Smooth muscle cell (in vitro differentiated cells): ENCODE measurements at regions not wholly inside any gene's neighbourhood (a gene's known extent, or its start where the extent isn't known, plus 50 kb on each side); places are given as distances from the start of the nearest gene placed in this dataset.

Experiments used
- DNase-seq: peaks from one replicate; lab custom pipeline; 2025; ENCODE audit not compliant: unreplicated experiment; lab: John Stamatoyannopoulos, UW
- H2AFZ ChIP-seq: fragments of 200-600 bp; sonication (generic); 2 replicates; pipeline ENCODE4 v1.6.0; 2016; ENCODE audit warnings: antibody characterized with exemption, low read depth, mild to moderate bottlenecking
- H3F3A ChIP-seq: fragments of 200-600 bp; sonication (generic); 2 replicates; pipeline ENCODE4 v1.6.0; 2017; ENCODE audit warnings: antibody characterized with exemption, low read depth
- H3K27ac ChIP-seq: fragments of 200-600 bp; sonication (generic); 2 replicates; pipeline ENCODE4 v1.5.1; 2016; ENCODE audit warnings: low read depth, mild to moderate bottlenecking
- H3K27me3 ChIP-seq: fragments of 200-600 bp; sonication (generic); 2 replicates; pipeline ENCODE4 v1.6.1; 2016; ENCODE audit warnings: low read depth, mild to moderate bottlenecking
- H3K36me3 ChIP-seq: fragments of 200-600 bp; sonication (generic); 2 replicates; pipeline ENCODE4 v1.5.1; 2016; ENCODE audit warnings: low read depth
- H3K4me1 ChIP-seq: fragments of 200-600 bp; sonication (generic); 2 replicates; pipeline ENCODE4 v1.5.1; 2016; ENCODE audit warnings: low read depth
- H3K4me2 ChIP-seq: fragments of 200-600 bp; sonication (generic); 2 replicates; pipeline ENCODE4 v1.6.0; 2016; ENCODE audit warnings: mild to moderate bottlenecking
- H3K4me3 ChIP-seq: fragments of 200-600 bp; sonication (generic); 2 replicates; pipeline ENCODE4 v1.5.1; 2016; ENCODE audit warnings: mild to moderate bottlenecking
- H3K79me2 ChIP-seq: fragments of 200-600 bp; sonication (generic); 2 replicates; pipeline ENCODE4 v1.6.0; 2016; ENCODE audit warnings: low read depth, mild to moderate bottlenecking
- H3K9ac ChIP-seq: fragments of 200-600 bp; sonication (generic); 2 replicates; pipeline ENCODE4 v1.6.0; 2016; ENCODE audit warnings: low read depth
- H3K9me3 ChIP-seq: fragments of 200-600 bp; sonication (generic); replicated peaks from 2 replicates; pipeline ENCODE4 v1.5.1; 2016; ENCODE audit warnings: low read depth
- H4K20me1 ChIP-seq: fragments of 200-600 bp; sonication (generic); 2 replicates; pipeline ENCODE4 v1.6.0; 2016; ENCODE audit warnings: low read depth
- WGBS: methylation state at CpG from one replicate; pipeline ENCODE4 v1.1.7; 2016; ENCODE audit warnings: low lambda C conversion rate; 5-methylcytosine and 5-hydroxymethylcytosine counted together
- TF ChIP-seq, protein P1 (sequence below): fragments of 200-600 bp; sonication (generic); IDR thresholded peaks from 2 replicates; pipeline ENCODE4 v1.5.1; 2017; ENCODE audit warnings: borderline replicate concordance, mild to moderate bottlenecking, antibody characterized with exemption; ENCODE audit not compliant: insufficient read depth, poor library complexity, severe bottlenecking

DNA sequence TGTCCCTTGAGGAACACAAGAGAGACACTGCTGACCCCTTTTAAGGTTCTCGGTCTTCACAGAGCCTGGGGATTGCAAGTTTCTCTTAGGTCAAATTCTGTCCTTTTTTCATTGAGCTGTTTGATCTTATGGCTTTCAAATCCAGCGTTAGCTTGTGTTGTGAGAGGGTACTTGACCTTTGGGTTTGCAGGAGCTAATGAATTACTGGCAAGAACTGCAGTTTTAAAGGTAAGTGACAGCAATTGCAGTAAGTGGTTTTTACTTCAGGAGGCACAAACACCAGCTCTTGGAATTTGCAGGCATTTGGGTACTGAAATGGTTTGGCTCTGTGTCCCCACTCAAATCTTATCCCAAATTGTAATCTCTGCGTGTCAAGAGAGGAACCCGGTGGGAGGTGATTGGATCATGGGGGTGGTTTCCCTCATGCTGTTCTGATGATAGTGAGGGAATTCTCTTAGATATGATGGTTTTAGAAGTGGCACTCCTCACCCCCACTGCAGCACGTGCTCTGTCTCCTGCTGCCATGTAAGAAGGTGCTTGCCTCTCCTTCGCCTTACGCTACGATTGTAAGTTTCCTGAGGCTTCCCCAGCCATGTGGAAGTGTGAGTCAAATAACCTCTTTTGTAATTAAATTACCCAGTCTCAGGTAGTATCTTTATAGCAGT lies 134.5 kb upstream of the LYPLAL1 start:
- Histone ChIP-seq H3K36me3 (no peaks in the 10 kb centered on the region), H3K9me3 (no peaks in the 10 kb centered on the region), H3K27ac (no peak overlapping the region), H3K4me1 (no peaks in the 10 kb centered on the region), H4K20me1 (no peaks in the 10 kb centered on the region), H3K79me2 (no peaks in the 10 kb centered on the region), H3K27me3 (no peaks in the 10 kb centered on the region), H3K9ac (no peak overlapping the region), H3K4me2 (no peak overlapping the region), H2AFZ (no peak overlapping the region), H3K4me3 (no peak overlapping the region), H3F3A (no peaks in the 10 kb centered on the region)
- WGBS = 93% methylated on average over 8 of the region's 8 CpGs
- DNase-seq = no peak
- TF ChIP-seq, protein P1, sequence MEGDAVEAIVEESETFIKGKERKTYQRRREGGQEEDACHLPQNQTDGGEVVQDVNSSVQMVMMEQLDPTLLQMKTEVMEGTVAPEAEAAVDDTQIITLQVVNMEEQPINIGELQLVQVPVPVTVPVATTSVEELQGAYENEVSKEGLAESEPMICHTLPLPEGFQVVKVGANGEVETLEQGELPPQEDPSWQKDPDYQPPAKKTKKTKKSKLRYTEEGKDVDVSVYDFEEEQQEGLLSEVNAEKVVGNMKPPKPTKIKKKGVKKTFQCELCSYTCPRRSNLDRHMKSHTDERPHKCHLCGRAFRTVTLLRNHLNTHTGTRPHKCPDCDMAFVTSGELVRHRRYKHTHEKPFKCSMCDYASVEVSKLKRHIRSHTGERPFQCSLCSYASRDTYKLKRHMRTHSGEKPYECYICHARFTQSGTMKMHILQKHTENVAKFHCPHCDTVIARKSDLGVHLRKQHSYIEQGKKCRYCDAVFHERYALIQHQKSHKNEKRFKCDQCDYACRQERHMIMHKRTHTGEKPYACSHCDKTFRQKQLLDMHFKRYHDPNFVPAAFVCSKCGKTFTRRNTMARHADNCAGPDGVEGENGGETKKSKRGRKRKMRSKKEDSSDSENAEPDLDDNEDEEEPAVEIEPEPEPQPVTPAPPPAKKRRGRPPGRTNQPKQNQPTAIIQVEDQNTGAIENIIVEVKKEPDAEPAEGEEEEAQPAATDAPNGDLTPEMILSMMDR = no peak

DNA sequence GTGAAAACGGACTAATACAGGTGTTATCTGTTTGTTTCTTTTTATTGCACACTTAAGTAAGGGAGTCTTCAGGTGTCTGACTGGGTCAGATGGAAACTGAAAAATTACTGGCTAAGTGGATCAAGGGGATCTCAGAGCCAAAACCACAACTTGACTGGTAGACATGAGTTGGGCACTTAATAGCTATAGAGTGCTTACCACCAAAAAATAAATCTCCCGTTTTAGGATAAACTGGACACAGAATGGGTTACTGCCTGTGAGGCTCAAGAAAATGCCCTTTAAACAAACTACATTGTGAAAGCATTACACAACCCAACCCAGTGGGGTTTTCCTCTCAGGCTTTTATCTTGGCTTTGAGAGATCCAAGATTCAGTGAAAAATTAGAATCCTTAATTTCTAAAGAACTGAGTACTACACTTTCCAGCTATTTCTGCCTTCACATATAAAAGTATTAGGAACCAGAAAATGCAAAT lies 134.0 kb upstream of the LYPLAL1 start:
- Histone ChIP-seq H3K36me3 (no peaks in the 10 kb centered on the region), H3K79me2 (no peaks in the 10 kb centered on the region), H3K4me3 (no peak overlapping the region), H3K27ac (no peak overlapping the region), H4K20me1 (no peaks in the 10 kb centered on the region), H3K9me3 (no peaks in the 10 kb centered on the region), H3F3A (no peaks in the 10 kb centered on the region), H2AFZ (no peak overlapping the region), H3K4me2 (no peak overlapping the region), H3K9ac (no peak overlapping the region), H3K27me3 (no peaks in the 10 kb centered on the region), H3K4me1 (no peaks in the 10 kb centered on the region)
- DNase-seq = no peak
- TF ChIP-seq, protein P1 = no peak
- 72% methylated on average over 2 of the region's 2 CpGs for WGBS

DNA sequence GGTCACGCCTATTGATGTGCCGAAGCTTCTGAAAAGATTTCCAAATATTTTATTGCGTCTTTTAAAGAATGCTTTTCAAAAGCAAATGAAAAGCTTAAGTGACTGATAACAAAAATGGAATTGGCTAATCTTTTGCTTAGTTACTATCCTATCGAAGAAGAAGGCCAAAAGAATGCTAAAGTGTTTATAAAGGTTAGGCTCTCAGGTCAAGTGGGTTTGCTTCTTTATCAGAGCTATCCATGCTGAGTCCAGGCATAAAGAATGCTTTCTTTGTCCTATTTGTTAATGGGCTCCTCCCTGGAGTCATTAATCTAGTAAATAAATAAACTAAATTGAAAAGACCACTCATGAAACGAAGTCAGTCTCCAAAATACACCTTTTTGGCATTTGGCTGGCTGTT lies 133.4 kb upstream of the LYPLAL1 start:
- no peaks in the 10 kb centered on the region for H3K27me3 ChIP-seq

More for the DNA sequence above, 133.4 kb upstream of the LYPLAL1 start:
- no peaks in the 10 kb centered on the region for H3F3A ChIP-seq
- H3K9ac ChIP-seq = no peak overlapping the region
- no peak overlapping the region for H3K27ac ChIP-seq
- TF ChIP-seq, protein P1 = no peak
- no peaks in the 10 kb centered on the region for H3K9me3 ChIP-seq
- WGBS = 89% methylated on average over 5 of the region's 5 CpGs
- H3K4me3 ChIP-seq = no peak overlapping the region
- no peak for DNase-seq
- H3K4me2 ChIP-seq = no peak overlapping the region
- no peaks in the 10 kb centered on the region for H3K79me2 ChIP-seq
- H3K36me3 ChIP-seq = no peaks in the 10 kb centered on the region
- no peak overlapping the region for H2AFZ ChIP-seq
- H4K20me1 ChIP-seq = no peaks in the 10 kb centered on the region
- H3K4me1 ChIP-seq = no peaks in the 10 kb centered on the region
